Bronchial epithelial cell (primary cell): ENCODE measurements at regions not wholly inside any gene's neighbourhood (a gene's known extent, or its start where the extent isn't known, plus 50 kb on each side); places are given as distances from the start of the nearest gene placed in this dataset.

Experiments used
- DNase-seq: peaks from one replicate; pipeline ENCODE4 v3.0.0-alpha.2; 2010; ENCODE audit warnings: low read depth
- FAIRE-seq: peaks from 2 replicates; lab custom pipeline; 2011; peaks lifted over from hg19 to GRCh38; lab: Jason Lieb, UNC
- H3K27me3 ChIP-seq: 2 replicates; pipeline ENCODE4 v1.5.1; 2011; ENCODE audit warnings: low read length; ENCODE audit not compliant: control insufficient read depth, insufficient read depth
- H3K36me3 ChIP-seq: 2 replicates; pipeline ENCODE4 v1.5.1; 2011; ENCODE audit warnings: low read length; ENCODE audit not compliant: control insufficient read depth, insufficient read depth
- H3K4me3 ChIP-seq: 2 replicates; pipeline ENCODE4 v1.5.1; 2011; ENCODE audit warnings: mild to moderate bottlenecking, low read depth, low read length, control low read depth
- CTCF ChIP-seq: IDR thresholded peaks from 2 replicates; pipeline ENCODE4 v1.5.1; 2011; ENCODE audit warnings: mild to moderate bottlenecking, moderate library complexity, low read length, control low read depth, inconsistent platforms; ENCODE audit not compliant: insufficient read depth, severe bottlenecking

- no peak overlapping the region for H3K4me3 ChIP-seq
- no peaks in the 10 kb centered on the region for H3K36me3 ChIP-seq
- H3K27me3 ChIP-seq = no peaks in the 10 kb centered on the region
- no peak for FAIRE-seq
- no peak for TF ChIP-seq CTCF
- DNase-seq = no peak
These were observed 960.3 kb upstream of the TMEM132C start for GRCh38 chr12:127306604-127307215.

GRCh38 chr12:127307528-127307927 lies 959.4 kb upstream of the TMEM132C start:
- FAIRE-seq (no peak), DNase-seq (no peak)
- Histone ChIP-seq H3K4me3 (no peak overlapping the region), H3K36me3 (no peaks in the 10 kb centered on the region), H3K27me3 (no peaks in the 10 kb centered on the region)
- TF ChIP-seq CTCF = no peak

GRCh38 chr12:127308148-127308547 lies 958.8 kb upstream of the TMEM132C start:
- H3K27me3 ChIP-seq = no peaks in the 10 kb centered on the region
- TF ChIP-seq CTCF = no peak
- no peak overlapping the region for H3K4me3 ChIP-seq
- DNase-seq = no peak
- H3K36me3 ChIP-seq = no peaks in the 10 kb centered on the region
- no peak for FAIRE-seq

GRCh38 chr12:127310548-127310947 lies 956.4 kb upstream of the TMEM132C start:
- no peaks in the 10 kb centered on the region for H3K27me3 ChIP-seq
- H3K4me3 ChIP-seq = no peak overlapping the region
- no peak for DNase-seq
- FAIRE-seq = no peak
- no peaks in the 10 kb centered on the region for H3K36me3 ChIP-seq
- no peak for TF ChIP-seq CTCF

GRCh38 chr12:127311720-127312364 lies 955.1 kb upstream of the TMEM132C start:
- FAIRE-seq (no peak), DNase-seq (no peak)
- Histone ChIP-seq H3K36me3 (no peaks in the 10 kb centered on the region), H3K27me3 (no peaks in the 10 kb centered on the region), H3K4me3 (no peak overlapping the region)
- TF ChIP-seq CTCF = no peak

- Histone ChIP-seq H3K4me3 (no peak overlapping the region), H3K36me3 (no peaks in the 10 kb centered on the region), H3K27me3 (no peaks in the 10 kb centered on the region)
- FAIRE-seq (no peak), DNase-seq (no peak)
- TF ChIP-seq CTCF = no peak
These were observed 942.3 kb upstream of the TMEM132C start for GRCh38 chr12:127324681-127325080.
